22Rv1 (cell line): ENCODE measurements at regions not wholly inside any gene's neighbourhood (a gene's known extent, or its start where the extent isn't known, plus 50 kb on each side); places are given as distances from the start of the nearest gene placed in this dataset.

ENCODE experiments used
- H3K27ac ChIP-seq: fragments of 450-650 bp; 2 replicates; pipeline ENCODE4 v1.5.1; 2017
- CTCF ChIP-seq: fragments of 450-650 bp; IDR thresholded peaks from 2 replicates; pipeline ENCODE4 v1.5.1; 2017; ENCODE audit warnings: mild to moderate bottlenecking
- ZFX ChIP-seq: fragments of 450-650 bp; IDR thresholded peaks from 2 replicates; pipeline ENCODE4 v1.6.1; 2017; ENCODE audit warnings: antibody characterized with exemption, borderline replicate concordance

DNA sequence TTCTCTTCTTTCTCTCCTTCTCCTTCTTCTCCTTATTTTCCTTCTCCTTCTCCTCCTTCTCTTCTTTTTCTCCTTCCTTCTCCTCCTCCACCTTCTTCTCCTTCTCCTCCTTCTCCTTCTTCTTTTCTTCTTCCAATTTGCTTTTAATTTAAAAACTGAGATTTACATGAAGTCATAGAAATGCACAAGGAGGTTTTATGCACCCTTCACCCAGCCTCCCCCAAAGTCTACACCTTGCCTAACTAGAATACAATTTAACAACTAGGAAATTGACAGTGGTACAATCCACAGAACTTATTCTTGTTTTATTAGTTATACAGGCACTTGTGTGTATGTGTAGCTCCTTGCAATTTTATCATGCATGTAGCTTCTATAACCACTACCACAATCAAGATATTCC, 826.7 kb downstream of the KCNJ2 start:
- H3K27ac ChIP-seq = 0 out of 2 replicates have a peak overlapping the region, but pooled peaks have one; percentile 25
- TF ChIP-seq CTCF (no peak), ZFX (no peak)

GRCh38 chr17:71003736-71004135, 834.4 kb downstream of the KCNJ2 start:
- TF ChIP-seq ZFX (no peak), CTCF (no peak)
- H3K27ac ChIP-seq = no peak overlapping the region

DNA sequence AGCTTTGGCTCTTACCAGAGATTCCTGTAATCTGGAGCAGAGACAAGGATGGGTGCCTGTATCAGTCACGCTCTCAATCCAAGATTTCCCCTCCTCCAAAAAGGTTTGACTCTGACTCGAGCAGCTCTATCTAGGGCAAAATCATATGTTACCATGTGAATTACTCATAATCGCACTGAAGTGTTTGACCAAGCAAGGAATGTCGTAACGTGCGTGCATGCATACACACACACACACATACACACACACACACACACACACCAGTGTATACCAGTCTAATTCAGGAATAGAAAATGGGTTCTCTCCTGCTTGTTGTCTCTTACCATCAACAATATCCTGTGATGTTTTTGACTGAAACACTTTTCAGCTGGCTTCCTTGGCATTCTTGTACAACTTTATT, 835.1 kb downstream of the KCNJ2 start:
- TF ChIP-seq CTCF (no peak), ZFX (no peak)
- no peak overlapping the region for H3K27ac ChIP-seq

- TF ChIP-seq ZFX (no peak), CTCF (no peak)
- no peak overlapping the region for H3K27ac ChIP-seq
Measured at GRCh38 chr17:71011391-71011790, 842.1 kb downstream of the KCNJ2 start.

DNA sequence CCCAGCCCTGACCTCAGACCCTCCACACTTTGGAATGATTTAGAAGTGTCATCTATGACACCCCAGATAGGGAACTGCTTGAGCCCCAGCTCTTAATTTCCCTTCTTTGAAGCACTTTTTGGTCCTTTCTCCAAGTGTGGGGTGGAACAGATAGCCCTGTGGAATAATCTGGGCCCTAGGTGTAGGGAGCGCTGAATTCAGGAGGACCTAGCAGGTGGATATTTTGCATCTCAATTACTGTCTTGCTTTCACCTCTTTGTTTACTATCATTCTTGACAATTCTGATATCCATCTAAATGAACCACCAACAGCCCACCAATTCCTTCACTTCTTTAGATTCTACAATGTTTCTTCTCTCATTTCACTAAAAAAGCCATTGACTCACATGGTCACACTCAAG, 850.4 kb downstream of the KCNJ2 start:
- TF ChIP-seq ZFX (no peak), CTCF (no peak)
- no peak overlapping the region for H3K27ac ChIP-seq

- H3K27ac ChIP-seq = no peak overlapping the region
- no peak for TF ChIP-seq ZFX
- no peak for TF ChIP-seq CTCF
Measured at GRCh38 chr17:71022758-71023157, 853.4 kb downstream of the KCNJ2 start.

- no peak overlapping the region for H3K27ac ChIP-seq
- TF ChIP-seq ZFX = no peak
- no peak for TF ChIP-seq CTCF
Measured at GRCh38 chr17:71023249-71024030, 854.1 kb downstream of the KCNJ2 start.
